ENCODE measurements at regions not wholly inside any gene's neighbourhood (a gene's known extent, or its start where the extent isn't known, plus 50 kb on each side); places are given as distances from the start of the nearest gene placed in this dataset.
"Not testable (repeated sequence)": the region's sequence is repeated elsewhere in the genome, so short reads cannot be mapped to it uniquely, and the experiment has no call there.

DNA sequence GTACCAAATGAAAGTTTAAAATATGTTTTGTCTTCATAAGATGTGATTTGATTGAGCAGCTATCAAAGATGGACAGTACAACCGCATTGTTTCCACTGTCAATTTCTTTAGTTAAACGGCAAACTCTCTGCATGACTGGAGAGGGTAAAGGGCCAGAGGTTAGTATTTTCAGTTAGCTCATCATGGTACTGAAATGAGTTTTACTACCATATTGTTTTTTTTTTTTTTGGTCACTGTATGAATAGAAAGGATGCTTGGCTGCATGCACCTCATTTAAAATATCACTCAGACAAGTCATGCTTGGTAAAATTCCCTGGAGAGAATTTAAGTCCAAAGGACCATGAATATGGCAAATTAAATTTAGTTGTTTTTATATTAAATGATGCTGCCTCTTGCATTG, 942.1 kb upstream of the SPRY2 start:
- ATAC-seq, result no peak
- DNase-seq, result no peak

DNA sequence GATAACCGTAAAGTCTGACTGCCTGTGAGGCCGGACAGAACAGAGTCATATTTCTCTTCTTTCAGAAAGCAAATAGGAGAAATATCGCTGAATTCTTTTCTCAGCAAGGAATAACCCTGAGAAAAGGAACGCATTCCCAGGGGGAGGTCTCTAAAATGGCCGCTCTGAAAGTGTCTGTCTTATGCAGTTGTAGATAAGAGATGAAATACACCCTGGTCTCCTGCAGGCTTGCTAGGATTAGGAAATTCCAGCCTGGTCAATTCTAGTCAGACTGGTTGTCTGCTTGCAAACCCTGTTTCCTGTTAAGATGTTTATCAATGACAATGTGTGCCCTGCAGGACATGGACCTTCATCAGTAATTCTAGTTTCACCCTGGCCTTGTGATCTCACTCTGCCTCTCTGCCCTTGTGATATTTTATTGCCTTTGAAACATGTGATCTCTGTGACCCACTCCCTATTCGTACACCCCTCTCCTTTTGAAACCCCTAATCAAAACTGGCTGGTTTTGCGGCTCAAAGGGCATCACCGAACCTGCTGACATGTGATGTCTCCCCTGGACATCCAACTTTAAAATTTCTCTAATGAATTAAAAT, 934.8 kb upstream of the SPRY2 start:
- ATAC-seq, result no peak

DNA sequence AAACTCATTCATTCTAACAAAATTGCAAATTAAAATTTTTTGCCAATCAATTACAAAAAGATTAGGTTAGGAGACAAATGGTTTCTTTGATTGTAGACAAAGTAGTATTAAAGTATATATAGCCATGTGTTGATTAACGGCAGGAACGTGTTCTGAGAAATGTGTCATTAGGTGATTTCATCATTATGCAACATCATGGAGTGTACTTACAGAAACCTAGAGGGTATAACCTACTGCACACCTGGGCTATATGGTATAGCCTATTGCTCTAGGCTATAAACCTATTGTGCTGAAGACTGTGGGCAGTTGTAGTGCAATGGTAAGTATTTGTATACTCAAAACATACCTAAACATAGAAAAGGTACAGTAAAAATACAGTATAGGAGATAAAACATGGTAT, 906.8 kb upstream of the SPRY2 start:
- no peak for DNase-seq
- no peak for ATAC-seq

More for the DNA sequence above, 934.8 kb upstream of the SPRY2 start:
- DNase-seq, result no peak

DNA sequence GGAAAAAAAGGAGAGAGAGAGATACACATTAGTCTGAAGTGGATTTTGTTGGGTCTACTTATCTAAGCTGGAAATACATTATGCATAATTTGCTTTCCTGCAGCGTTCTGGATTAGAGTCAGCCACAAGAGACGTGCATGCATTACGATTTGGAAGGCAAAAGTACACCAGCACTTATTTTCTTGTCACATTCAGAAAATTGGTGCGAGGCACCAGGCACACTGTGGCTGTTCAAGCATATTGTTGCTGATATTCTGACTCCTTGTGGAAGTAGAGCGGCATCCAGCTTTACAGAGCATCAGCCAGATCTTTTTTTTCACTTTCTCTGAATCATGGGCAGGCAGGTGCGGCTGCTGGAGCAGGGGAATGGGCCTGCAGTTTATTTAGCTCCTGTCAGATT, 905.6 kb upstream of the SPRY2 start:
- DNase-seq, result no peak
- ATAC-seq, result no peak

DNA sequence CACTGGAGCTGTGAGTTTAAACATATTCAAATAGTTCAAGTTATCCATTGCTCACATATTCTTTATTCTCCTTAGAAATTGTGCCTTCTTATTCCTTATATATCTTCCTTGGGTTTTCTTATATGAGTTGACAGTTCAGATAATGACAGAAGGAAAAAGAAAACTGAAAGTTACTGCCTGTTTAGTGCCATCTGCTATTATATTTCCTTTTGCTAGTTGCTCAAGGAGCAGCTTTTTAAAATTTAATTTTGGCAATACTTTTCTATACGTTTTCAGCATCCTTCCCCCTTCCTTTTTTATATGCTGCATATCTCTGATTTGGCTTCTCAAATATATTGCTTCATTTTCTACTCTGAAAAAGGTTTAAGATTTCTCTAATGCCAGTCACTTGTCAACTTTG, 903.1 kb upstream of the SPRY2 start:
- DNase-seq (no peak), ATAC-seq (no peak)

DNA sequence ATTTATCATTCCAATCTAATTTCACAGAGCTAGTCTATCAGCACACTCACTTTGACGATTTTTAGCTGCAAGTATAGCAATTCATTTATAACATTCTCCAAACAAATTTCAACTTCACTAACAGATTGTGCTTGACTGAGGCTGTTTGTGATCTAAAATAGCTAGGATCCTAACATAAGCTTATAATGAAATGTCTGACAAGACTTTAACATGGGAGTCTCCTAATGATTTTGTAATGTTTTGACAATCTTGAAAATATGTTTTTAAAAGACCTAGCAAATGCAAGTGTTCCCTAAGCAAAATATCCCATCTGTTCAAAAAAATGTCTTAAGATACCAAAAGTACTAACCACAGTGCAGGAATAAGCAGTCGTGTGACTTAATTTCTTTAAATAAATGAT, 889.5 kb upstream of the SPRY2 start:
- DNase-seq (no peak), ATAC-seq (no peak)

DNA sequence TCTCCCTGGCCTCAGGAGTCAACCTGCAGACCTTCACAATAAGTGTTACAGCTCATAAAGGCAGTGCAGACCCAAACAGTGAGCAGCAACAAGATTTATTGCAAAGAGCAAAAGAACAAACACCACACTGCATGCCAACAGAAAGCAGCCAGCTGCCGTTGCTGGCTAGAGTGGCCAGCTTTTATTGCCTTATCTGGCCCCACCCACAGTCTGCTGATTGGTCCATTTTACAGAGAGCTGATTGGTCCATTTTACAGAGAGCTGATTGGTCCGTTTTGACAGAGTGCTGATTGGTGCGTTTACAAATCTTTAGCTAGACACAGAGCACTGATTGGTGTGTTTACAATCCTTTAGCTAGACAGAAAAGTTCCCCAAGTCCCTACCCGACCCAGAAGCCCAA, 885.9 kb upstream of the SPRY2 start:
- not testable (repeated sequence) for ATAC-seq, DNase-seq

DNA sequence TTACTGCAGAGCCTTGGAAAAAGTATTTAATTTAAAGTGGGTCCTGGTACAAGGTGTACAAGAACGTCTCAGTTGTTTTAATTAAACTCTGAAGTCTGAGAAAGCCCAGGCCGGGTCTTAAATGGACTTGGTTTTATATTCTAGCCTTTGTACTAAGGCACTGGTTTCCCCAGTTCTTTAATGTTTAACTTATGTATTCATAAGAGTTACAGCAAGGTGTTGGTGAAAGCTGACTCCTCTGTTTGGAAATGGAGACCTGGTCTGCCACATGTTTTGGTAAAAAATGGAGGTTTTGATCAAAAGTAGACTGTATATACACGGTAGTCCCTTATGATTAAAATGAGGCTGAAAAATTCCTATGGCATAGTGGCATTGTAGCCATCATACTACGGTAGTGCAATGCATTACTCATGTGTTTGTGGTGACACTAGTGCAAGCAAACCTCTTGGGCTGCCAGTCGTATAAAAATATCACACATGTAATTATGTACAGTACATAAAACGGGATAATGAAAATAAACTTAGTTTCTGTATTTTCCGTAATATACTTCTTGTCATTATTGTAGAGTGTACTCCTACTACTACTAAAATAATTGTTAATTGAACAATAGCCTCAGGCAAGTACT, 883.4 kb upstream of the SPRY2 start:
- DNase-seq, result no peak
- no peak for ATAC-seq

DNA sequence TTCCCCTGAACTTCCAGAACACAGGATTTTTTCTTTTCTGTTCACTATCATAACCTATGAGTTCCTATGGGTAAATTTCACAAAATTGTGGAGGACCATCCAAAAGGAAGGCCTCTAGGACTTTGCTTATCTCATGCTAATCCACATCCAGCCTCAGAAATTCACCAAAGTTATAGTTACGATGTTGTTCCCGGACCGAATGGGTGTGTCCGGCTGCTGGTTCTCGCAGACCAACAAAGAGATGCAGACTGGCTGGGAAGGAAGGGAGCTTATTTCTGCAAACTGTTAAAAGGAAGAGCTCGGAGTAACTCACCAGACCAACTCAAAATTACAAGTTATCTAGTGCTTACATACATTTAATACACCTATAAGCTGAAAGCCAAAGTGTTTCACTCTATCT, 882.9 kb upstream of the SPRY2 start:
- DNase-seq (no peak), ATAC-seq (no peak)

DNA sequence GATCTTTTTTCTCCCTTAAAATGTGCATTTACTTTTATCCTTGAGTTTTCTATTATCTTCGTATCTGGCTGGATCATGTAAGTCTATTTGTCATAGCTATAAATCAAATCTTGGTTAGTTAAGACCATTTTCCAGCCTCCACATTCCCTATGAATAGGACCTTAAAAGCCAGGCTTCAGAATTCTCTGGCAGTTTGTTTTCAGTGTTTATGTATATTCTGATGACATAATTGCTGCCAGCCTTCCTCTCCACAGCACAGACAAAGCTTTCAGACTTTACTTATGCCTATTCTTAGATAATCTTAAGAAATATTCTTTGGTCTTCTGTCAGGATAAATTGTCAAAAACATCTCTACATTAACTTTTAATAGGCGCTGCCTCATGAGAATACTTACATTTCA, 870.8 kb upstream of the SPRY2 start:
- DNase-seq (no peak), ATAC-seq (no peak)

DNA sequence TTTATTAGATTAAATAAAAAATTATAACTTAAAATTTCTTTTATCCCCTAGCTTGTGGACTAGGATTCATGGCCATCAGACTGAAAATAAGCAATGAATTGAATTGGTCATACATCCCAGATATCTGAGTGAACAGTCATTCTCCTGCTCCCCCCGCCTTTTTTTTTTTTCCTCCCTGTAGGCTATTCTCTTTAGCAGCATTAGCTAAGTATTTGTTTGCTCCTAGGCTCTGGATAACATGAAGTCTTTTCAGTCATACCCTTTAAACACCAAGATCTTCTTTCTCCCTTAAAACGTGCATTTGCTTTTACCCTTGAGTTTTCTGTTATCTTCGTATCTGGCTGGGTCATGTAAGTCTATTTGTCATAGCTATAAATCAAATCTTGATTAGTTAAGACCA, 866.7 kb upstream of the SPRY2 start:
- DNase-seq (no peak), ATAC-seq (no peak)

DNA sequence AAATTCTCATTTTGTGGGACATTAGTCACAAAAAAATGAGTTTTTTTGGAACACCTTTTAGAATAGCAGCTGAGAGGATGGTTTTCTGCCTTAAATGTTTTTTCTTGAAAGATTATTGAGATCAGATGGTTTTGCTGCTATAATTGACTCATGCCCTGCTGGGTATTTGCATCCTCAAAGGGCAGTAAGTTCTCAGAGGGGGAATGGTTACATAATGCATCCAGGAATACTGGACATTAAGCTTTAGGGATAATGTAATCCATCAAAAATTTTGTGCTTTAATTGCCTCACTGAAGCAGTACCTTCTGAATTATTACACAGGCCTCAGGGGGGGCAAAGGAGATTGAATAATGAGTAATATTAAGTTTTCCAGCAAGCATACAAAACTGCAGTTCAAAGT, 866.3 kb upstream of the SPRY2 start:
- ATAC-seq (no peak), DNase-seq (no peak)

DNA sequence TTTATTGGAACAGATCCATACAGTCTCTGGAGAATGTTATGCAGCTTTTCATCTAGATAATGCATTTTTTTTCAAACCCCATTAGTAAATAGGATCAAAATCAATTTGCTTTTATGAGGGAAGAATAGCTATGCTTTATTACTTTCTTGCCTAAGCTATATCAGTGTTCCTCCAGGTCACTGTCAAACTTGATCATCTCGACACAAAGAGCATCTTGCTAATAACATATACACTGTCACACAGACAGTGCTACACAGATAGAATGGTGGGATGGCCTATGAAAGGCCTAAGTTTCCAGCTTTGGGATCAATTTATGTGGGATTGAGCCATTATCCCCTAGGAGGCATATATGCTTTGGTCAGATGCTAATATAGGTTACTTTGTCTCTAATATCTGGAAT, 862.9 kb upstream of the SPRY2 start:
- ATAC-seq, result no peak
- DNase-seq, result no peak

DNA sequence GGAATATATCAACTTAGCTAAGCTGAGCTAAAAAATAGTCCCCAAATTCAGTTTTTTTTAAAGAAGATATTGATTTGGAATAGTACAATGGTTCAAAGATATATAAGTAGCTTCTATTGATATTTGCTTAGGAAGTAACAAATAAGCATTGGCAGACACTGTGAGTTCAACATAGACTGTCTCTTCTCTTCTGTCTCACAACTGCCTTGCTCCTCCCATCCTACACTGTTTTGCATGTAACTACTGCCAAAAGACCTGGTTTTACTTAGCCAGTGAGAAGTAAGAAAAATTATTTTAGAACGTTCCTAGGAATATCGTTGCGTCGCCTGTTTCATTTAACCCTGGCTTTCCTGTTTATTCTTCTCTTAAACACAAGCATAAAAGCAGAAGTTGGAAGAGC, 859.0 kb upstream of the SPRY2 start:
- no peak for DNase-seq
- no peak for ATAC-seq

DNA sequence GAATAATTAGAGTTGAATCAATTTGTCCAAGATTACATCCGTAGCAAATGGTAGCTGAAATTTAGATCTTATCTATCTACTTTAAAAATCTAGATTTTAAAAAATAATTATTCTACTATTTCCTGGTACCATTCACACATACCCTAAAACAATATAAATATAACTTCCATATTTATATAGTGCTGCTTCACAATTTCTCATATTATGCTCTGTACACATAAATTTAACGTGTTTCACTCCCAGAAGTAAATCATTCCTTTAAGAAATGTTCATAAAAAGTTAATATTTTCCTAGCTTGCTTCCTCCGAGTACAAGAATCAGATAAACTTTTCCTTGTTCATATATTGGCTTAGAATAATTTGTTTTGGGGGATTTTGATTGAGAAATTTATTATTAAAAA, 857.0 kb upstream of the SPRY2 start:
- DNase-seq (no peak), ATAC-seq (no peak)

DNA sequence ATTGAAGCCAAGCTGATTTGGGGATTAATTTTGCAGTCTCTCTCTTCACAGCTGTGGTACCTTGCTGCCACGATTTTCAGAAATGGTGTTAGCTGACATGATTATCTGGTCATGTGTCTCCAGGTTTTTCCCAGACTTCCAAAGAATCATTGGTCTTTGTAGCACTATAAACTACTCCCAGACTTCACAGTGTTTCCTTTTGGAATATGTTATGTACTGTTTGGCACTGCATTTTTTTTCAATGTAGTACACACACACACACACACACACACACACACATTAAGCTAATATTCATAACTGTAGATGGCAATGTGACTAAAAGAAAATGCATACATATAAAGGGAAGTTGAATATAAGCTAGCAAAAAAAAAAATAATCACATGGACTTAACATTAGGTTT, 856.6 kb upstream of the SPRY2 start:
- DNase-seq (no peak), ATAC-seq (no peak)

DNA sequence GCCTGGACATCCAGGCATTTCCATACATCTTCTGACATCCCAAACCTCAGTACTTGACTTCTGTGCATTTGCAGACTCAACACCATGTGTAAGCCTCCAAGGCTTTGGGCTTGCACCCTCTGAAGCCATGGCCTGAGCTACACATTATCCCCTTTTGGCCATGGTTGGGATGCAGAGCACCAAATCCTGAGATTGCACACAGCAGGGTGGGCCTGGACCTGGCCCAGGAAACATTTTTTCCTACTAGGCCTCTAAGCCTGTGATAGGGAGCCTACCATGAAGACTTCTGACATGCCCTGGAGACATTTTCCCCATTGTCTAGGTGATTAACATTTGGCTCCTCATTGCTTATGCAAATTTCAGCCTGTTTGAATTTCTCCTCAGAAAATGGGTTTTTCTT, 853.4 kb upstream of the SPRY2 start:
- no peak for ATAC-seq

DNA sequence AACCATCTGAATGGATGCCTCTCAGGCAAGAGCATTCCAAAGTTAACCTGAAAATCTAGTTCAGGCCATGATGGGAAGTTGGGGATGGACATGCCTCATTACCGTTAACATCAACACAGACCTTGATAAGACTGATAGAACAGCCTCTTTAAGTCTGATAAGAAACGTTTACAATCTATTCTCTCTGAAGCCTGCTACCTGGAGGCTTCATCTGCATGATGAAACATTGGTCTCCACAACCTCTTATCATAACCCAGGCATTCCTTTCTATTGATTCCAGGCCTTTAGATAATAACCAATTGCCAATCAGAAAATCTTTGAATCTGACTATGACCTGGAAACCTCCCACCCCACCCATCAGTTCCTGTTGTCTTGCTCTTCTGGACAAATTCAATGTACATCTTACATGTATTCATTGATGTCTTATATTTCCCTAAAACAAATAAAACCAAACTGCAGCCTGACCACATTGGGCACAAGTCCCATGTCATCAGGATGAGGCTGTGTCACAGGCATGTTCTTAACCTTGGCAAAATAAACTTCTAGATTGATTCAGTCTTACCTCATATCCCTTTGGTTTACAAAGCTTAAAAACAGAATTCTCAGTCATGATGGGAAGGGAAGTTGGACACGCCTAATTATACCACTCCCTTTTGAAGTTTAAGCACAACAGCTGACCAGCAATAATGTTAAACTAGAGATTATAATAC, 843.8 kb upstream of the SPRY2 start:
- no peak for DNase-seq
- no peak for ATAC-seq

More for the DNA sequence above, 853.4 kb upstream of the SPRY2 start:
- no peak for DNase-seq

DNA sequence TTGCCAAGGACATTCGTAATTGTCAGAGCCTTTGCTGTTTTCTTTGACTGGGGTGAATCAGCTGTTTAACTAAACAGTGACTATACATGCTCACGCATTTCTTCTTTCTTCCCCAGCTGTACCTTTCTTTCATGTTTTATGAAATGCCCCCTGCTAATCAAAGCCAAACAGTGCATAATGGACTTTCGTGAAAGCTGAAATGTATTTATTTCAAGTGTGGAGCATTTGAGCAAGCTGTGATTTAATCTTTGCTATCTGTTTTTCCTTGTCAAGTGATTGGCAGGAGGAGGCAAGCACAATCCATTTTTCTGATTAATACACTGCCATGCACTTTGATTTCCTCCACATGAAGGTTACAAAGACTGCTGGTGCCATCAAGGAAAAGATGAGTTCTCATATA, 831.7 kb upstream of the SPRY2 start:
- DNase-seq, result no peak

DNA sequence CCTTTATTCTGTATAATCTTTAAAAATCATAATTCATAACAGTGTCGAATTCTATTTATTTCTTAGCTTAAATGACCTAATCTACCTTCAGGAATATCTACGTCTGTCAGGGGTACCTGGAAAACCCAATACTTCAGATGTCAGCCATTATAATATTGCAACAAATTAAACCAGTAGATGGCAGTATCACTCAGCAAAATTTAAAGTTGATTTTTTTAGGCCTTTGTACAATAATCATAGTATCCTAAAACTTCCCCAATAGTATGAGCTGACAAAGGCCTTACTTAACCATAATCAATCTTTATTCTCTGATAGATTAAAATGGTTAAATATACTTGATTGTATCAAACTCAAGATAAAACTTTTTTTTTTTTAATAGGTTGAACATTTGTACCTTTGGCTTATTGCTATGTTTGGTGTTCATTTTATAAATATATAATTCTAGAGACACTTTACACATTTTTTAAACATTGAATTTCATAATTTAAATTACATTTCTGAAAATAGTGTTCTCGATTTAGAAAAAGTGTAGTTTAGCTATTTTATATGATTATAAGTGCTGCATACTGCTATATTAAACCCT, 830.2 kb upstream of the SPRY2 start:
- ATAC-seq (no peak), DNase-seq (no peak)

More for the DNA sequence above, 831.7 kb upstream of the SPRY2 start:
- ATAC-seq, result no peak

DNA sequence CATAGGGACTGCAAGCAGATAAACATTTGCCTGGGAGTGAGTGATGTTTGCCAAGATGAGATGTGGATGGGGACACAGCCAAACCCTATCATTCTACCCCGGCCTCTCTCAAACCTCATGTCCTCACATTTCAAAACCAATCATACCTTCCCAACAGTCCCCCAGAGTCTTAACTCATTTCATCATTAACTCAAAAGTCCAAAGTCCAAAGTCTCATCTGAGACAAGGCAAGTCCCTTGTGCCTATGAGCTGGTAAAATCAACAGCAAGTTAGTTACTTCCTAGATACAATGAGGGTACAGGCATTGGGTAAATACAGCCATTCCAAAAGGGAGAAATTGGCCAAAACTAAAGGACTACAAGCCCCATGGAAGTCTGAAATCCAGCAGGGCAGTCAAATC, 822.9 kb upstream of the SPRY2 start:
- not testable (repeated sequence) for ATAC-seq, DNase-seq

DNA sequence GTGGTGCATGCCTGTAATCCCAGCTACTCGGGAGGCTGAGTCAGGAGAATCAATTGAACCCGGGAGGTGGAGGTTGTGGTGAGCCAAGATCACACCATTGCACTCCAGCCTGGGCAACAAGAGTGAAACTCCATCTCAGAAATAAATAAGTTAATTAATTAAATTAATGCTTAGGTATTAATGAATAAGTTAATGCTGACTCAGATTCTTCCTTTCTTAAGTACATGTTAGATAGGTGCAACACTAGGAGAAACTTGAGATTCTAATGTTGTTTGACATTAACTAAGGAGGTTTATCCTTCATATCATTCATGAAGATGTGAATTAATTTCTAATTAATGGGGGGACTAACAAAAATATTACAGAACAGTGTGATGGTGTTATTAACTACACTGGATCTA, 812.6 kb upstream of the SPRY2 start:
- ATAC-seq, result no peak
- no peak for DNase-seq

DNA sequence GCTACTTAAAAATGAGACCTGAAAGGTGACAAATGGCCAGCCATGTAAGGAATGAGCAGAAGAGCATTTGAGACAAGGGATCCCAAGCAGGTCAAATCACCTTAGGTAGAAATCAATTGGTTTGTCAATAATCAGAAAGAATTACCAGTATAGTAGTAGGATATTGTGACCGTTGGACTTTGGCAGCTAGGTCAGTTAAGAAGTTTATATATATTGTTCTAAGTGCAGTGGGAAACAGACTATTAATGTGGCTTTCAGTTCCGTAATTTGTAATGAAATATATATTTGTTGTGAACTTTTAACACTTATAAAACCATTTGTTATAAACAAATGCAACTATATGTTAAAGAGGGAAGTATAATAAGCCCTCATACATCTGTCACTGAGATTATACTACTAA, 807.9 kb upstream of the SPRY2 start:
- DNase-seq, result no peak
- no peak for ATAC-seq

DNA sequence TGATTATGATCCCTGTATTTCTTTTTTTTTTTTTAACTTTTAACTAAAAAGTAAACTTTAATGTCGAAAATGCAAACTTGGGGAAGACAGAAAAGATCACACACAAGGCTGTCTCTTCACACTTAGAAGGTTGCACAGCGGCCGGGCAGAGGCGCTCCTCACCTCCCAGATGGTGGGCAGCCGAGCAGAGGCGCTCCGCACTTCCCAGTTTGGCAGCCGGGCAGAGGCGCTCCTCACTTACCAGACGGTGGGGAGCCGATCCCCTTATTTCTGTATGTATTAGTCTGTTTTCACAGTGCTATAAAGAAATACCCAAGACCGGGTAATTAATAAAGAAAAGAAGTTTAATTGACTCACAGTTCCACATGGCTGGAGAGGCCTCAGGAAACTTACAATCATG, 805.6 kb upstream of the SPRY2 start:
- ATAC-seq, DNase-seq: not testable (repeated sequence)
